GM06990 (cell line): ENCODE measurements at regions not wholly inside any gene's neighbourhood (a gene's known extent, or its start where the extent isn't known, plus 50 kb on each side); places are given as distances from the start of the nearest gene placed in this dataset.

Experiments
- DNase-seq: peaks from one replicate; pipeline ENCODE4 v3.0.0-alpha.2; 2011; ENCODE audit not compliant: insufficient read length; ENCODE audit errors: extremely low read depth
- H3K27me3 ChIP-seq: replicated peaks from 2 replicates; pipeline ENCODE4 v1.6.0; 2011; ENCODE audit warnings: low read length; ENCODE audit not compliant: control insufficient read depth, insufficient read depth
- H3K36me3 ChIP-seq: 2 replicates; pipeline ENCODE4 v1.5.1; 2011; ENCODE audit warnings: low read length; ENCODE audit not compliant: control insufficient read depth, insufficient read depth
- H3K4me3 ChIP-seq: replicated peaks from 2 replicates; pipeline ENCODE4 v1.5.1; 2011; ENCODE audit warnings: low read depth, mild to moderate bottlenecking, control low read depth, low read length
- CTCF ChIP-seq: IDR thresholded peaks from 2 replicates; pipeline ENCODE4 v1.5.1; 2011; ENCODE audit warnings: low read length, control low read depth, mild to moderate bottlenecking, inconsistent platforms; ENCODE audit not compliant: insufficient read depth, poor library complexity, severe bottlenecking

DNA sequence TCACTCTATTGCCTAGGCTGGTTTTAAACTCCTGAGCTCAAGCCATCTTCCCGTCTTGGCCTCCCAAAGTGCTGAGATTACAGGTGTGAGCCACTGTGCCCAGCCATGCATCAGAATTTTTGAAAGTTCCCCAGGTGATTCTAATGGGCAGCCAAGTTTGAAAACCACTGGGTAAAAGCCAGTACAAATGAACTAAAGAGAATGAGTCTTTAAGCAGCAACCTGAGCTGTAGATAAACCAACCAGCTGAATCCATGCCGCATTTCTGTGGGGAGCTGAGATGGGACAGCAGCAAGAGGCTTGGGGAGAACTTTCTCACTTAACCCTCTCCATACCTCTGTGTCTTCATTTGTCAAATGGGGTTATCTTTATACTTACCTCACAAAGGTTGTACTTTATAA lies 67.5 kb downstream of the VEGFA start:
- H3K36me3 ChIP-seq, result no peaks in the 10 kb centered on the region
- no peak for DNase-seq
- TF ChIP-seq CTCF, result no peak
- H3K4me3 ChIP-seq, result no peak overlapping the region
- no peaks in the 10 kb centered on the region; the same call in none of the 2 replicates for H3K27me3 ChIP-seq

DNA sequence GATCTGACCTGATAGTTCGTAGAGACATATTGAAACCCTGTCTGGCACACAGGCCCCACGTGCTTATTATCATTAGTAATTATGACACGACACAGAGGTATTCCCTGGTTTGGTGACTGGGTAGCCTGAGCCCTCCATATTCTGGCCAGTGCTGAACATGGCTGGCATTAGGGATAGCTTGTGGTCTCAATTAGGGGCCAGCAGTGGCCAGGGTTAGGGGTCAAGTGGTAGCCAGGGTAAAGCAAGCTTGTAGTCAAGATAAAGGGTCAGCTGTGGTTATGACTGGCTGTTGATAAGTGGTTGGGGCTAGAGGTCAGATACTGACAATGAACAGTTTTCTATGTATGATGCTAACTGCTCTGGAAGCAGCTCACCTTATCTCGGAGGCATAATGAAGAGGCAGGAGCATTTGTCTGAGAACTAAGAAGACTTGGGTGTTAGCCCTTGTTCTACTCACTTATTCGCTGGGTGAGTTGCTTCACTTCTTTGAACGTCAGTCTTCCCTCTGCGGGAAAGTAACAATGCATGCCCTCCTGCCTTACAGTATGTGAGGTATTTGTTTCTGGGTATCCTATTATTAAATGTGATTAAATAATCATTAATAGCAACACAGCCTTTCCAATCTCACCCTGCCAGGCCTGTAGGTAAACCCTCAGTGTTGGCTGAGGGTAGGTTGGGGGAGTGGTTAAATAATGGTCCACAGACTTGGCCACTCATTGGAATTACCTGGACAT lies 66.7 kb downstream of the VEGFA start:
- Histone ChIP-seq H3K4me3 (no peak overlapping the region), H3K27me3 (no peaks in the 10 kb centered on the region; the same call in 1 of the 2 replicates), H3K36me3 (no peaks in the 10 kb centered on the region)
- no peak for TF ChIP-seq CTCF
- no peak for DNase-seq
